ENCODE measurements at regions not wholly inside any gene's neighbourhood (a gene's known extent, or its start where the extent isn't known, plus 50 kb on each side); places are given as distances from the start of the nearest gene placed in this dataset.

DNA sequence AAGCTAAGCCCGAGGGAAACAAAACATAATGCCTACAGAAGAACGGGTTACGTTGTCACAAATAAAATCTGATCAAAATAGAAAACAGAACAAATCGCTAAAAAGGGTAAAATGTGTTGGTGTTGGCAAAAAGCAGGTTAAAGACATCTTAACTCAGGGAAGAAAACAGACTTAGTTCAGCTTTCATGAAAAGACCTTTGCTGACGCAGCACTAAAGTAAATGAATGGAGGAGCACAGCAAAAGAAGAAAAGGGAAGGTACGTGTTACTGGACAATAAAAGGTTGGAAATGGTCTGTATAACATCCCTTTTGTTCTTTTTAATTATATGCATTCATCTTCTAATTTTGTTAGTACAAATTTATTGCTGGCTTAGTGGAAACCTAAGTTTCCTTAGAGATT is 117.4 kb upstream of the DSEL start:
- TF ChIP-seq, protein P1, sequence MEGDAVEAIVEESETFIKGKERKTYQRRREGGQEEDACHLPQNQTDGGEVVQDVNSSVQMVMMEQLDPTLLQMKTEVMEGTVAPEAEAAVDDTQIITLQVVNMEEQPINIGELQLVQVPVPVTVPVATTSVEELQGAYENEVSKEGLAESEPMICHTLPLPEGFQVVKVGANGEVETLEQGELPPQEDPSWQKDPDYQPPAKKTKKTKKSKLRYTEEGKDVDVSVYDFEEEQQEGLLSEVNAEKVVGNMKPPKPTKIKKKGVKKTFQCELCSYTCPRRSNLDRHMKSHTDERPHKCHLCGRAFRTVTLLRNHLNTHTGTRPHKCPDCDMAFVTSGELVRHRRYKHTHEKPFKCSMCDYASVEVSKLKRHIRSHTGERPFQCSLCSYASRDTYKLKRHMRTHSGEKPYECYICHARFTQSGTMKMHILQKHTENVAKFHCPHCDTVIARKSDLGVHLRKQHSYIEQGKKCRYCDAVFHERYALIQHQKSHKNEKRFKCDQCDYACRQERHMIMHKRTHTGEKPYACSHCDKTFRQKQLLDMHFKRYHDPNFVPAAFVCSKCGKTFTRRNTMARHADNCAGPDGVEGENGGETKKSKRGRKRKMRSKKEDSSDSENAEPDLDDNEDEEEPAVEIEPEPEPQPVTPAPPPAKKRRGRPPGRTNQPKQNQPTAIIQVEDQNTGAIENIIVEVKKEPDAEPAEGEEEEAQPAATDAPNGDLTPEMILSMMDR (IDR thresholded peaks at IDR 0.05): no peak
- Mint-ChIP-seq H3K36me3 (ENCODE audit: low read depth) (no peaks in the 10 kb centered on the region), H3K27ac (no peak overlapping the region), H3K4me3 (no peak overlapping the region), H3K4me1 (ENCODE audit: low read depth) (no peaks in the 10 kb centered on the region), H3K9me3 (no peaks in the 10 kb centered on the region), H3K27me3 (peaks cover 2% of the 10 kb centered on the region)
- no peak for ATAC-seq
- ChIA-PET CTCF (interaction anchor here (0.6 kb wide), 1 partner anchor 438 kb away, joined by 3 read pairs; no protein-coding TSS in a partner anchor), POLR2A (no interaction called here)
- DNase-seq: no peak
- intact Hi-C loops (cut with micrococcal nuclease): no loop called here

DNA sequence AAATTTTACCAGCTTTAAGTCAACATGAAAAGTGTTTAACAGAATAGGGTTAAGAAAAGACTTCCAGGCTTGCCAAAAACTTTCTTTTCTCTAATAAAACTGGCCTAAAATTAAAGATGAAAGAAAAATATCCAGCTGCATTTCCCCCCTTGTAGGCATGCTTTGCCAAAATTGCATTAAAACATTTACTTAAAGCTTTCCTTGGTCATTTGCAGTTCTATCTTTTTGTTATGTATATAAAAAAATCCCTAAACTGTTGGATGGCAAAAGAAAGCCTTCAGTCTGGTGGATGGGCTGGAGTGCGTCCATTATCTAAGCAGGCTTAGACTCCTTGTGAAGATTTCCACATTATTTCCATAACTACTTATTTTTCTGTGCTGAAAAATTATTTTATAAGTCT is 105.4 kb upstream of the DSEL start:
- peaks cover 2% of the 10 kb centered on the region for H3K27me3 Mint-ChIP-seq

DNA sequence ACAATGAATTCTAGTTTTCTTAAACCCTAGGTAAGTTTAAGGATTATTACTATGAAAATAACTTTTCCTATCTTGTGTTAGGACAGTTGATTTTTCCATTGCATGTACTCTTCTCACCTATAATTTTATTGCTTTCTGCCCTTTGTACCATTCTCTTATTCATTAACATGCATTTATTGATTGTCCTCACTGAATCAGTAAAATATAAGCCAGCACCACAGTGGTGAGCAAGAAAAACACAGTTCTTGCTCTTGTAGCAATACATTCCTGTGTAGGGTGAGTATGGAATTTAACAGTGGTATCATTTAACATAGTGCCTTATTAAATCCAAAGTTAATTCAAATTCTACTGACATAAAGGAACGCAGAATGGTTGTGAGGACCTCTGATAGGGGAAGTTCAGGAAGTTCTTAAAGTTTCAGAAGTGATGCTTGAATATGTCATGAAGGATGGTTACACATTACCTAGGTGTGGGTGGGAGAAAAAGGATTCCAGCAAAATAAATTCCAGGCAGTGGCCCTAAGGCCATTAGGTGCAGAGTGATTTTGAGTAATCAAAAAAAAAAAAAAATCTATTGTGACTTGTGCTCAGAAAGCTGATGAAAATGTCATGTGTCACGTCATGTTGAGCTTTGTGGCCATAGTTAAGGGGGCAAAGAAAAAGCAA is 104.7 kb upstream of the DSEL start:
- Mint-ChIP-seq H3K27ac (no peak overlapping the region), H3K4me1 (ENCODE audit: low read depth) (no peaks in the 10 kb centered on the region), H3K4me3 (no peak overlapping the region), H3K27me3 (peaks cover 2% of the 10 kb centered on the region), H3K36me3 (ENCODE audit: low read depth) (no peaks in the 10 kb centered on the region), H3K9me3 (no peaks in the 10 kb centered on the region)
- DNase-seq: no peak
- TF ChIP-seq, protein P1 (IDR thresholded peaks at IDR 0.05): no peak
- POLR2A ChIA-PET: no interaction called here
- CTCF ChIA-PET: no interaction called here
- no peak for ATAC-seq
- intact Hi-C loops (cut with micrococcal nuclease): no loop called here

More for the DNA sequence above, 105.4 kb upstream of the DSEL start:
- no peaks in the 10 kb centered on the region for H3K36me3 Mint-ChIP-seq (ENCODE audit: low read depth)
- DNase-seq (no peak), ATAC-seq (no peak)
- H3K9me3 Mint-ChIP-seq: no peaks in the 10 kb centered on the region
- intact Hi-C loops (cut with micrococcal nuclease): no loop called here
- TF ChIP-seq, protein P1 (IDR thresholded peaks at IDR 0.05): no peak
- H3K27ac Mint-ChIP-seq: no peak overlapping the region
- H3K4me3 Mint-ChIP-seq: no peak overlapping the region
- CTCF ChIA-PET: no interaction called here
- no peaks in the 10 kb centered on the region for H3K4me1 Mint-ChIP-seq (ENCODE audit: low read depth)
- POLR2A ChIA-PET: no interaction called here

DNA sequence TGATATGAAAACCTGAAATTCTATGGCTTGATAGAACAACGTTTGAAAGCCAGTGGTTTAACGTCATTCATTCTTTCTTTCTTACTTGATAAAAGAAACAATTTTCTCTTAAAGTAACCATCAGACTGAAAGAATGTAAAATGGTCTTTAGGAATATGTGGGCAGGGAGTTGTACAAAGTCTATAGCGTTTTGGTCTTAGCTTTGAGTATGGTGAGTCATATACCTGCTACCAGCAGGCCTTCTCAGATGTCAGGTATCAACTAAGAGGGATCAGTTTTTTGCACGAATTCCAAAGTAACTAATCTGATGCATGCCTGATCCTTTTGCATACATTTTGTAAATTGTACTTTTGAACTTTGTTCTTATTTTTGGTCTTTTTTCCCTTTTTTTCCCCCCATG is 101.5 kb upstream of the DSEL start:
- no peaks in the 10 kb centered on the region for H3K4me1 Mint-ChIP-seq (ENCODE audit: low read depth)
- TF ChIP-seq, protein P1 (IDR thresholded peaks at IDR 0.05): no peak
- H3K4me3 Mint-ChIP-seq: no peak overlapping the region
- POLR2A ChIA-PET: no interaction called here
- CTCF ChIA-PET: interaction anchor here (0.7 kb wide), 1 partner anchor 46 kb away, joined by 3 read pairs; no protein-coding TSS in a partner anchor
- ATAC-seq (no peak), DNase-seq (no peak)
- peaks cover 2% of the 10 kb centered on the region for H3K27me3 Mint-ChIP-seq
- no peaks in the 10 kb centered on the region for H3K36me3 Mint-ChIP-seq (ENCODE audit: low read depth)
- intact Hi-C loops (cut with micrococcal nuclease): no loop called here
- H3K9me3 Mint-ChIP-seq: no peaks in the 10 kb centered on the region
- no peak overlapping the region for H3K27ac Mint-ChIP-seq

DNA sequence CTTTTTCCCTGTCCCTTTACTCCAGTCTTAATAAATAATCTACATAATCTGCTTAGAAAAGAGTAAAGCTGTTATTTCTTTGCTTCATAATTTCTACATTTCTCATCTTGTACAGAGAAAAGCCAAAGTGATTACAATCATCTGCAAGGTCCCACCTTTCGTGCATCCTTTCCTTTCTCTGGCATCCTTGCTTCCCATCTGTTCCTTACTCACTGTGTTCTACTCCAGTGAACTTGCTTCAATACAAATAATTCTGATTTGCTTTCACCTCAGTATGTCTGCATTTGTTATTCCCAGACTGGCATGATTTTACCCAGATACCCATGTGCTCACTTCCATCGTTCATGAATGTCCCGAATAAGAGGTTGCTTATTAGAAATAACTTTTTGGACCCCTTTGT is 99.4 kb upstream of the DSEL start:
- CTCF ChIA-PET: no interaction called here
- no peaks in the 10 kb centered on the region for H3K9me3 Mint-ChIP-seq
- no peak overlapping the region for H3K4me3 Mint-ChIP-seq
- no peak for DNase-seq
- H3K27me3 Mint-ChIP-seq: peaks cover 2% of the 10 kb centered on the region
- ATAC-seq: no peak
- H3K36me3 Mint-ChIP-seq (ENCODE audit: low read depth): no peaks in the 10 kb centered on the region
- H3K4me1 Mint-ChIP-seq (ENCODE audit: low read depth): no peaks in the 10 kb centered on the region
- intact Hi-C loops (cut with micrococcal nuclease): no loop called here
- TF ChIP-seq, protein P1 (IDR thresholded peaks at IDR 0.05): no peak
- H3K27ac Mint-ChIP-seq: no peak overlapping the region
- POLR2A ChIA-PET: no interaction called here

All from activated CD8-positive, alpha-beta T cell treated with anti-CD3 and anti-CD28 coated beads for 36 hours (primary cell).